OCI-LY7 (cell line): ENCODE measurements at regions not wholly inside any gene's neighbourhood (a gene's known extent, or its start where the extent isn't known, plus 50 kb on each side); places are given as distances from the start of the nearest gene placed in this dataset.

Experiments
- BruUV-seq: library from RNA; stranded (reverse); fragments of 400-500 nt; replicated peaks from 2 replicates; lab custom pipeline; 2021; lab: Mats Ljungman, UMichigan
- CTCF ChIA-PET: fragments of 300-600 bp; sonication (Branson Sonifier 250); formaldehyde crosslinking; loops from one replicate; lab custom pipeline; 2022; ENCODE audit warnings: antibody characterized with exemption; ENCODE audit not compliant: unreplicated experiment; lab: Charles Lee
- POLR2A ChIA-PET: fragments of 300-600 bp; sonication (Branson Sonifier 250); formaldehyde crosslinking; loops from one replicate; lab custom pipeline; 2022; ENCODE audit warnings: antibody characterized with exemption; lab: Charles Lee
- DNase-seq: peaks from one replicate; pipeline ENCODE4 v3.0.0-alpha.2; 2015; ENCODE audit warnings: low spot score
- H2AFZ ChIP-seq: fragments of 200-600 bp; sonication (generic), shearing (Covaris generic); 2 replicates; pipeline ENCODE4 v1.6.1; 2014; ENCODE audit warnings: mild to moderate bottlenecking, antibody characterized with exemption, low read length, moderate library complexity
- H3K27ac ChIP-seq: fragments of 200-600 bp; sonication (generic); 2 replicates; pipeline ENCODE4 v1.5.1; 2014; ENCODE audit warnings: mixed run types, low read depth, mild to moderate bottlenecking, moderate library complexity, low read length, inconsistent platforms; ENCODE audit not compliant: poor library complexity, severe bottlenecking
- H3K36me3 ChIP-seq: fragments of 200-600 bp; sonication (generic); 2 replicates; pipeline ENCODE4 v1.6.1; 2014; ENCODE audit warnings: mild to moderate bottlenecking, antibody characterized with exemption, low read length, moderate library complexity, mixed read lengths; ENCODE audit not compliant: insufficient read depth
- H3K4me1 ChIP-seq: fragments of 200-600 bp; sonication (generic); 2 replicates; pipeline ENCODE4 v1.5.1; 2014; ENCODE audit warnings: mild to moderate bottlenecking, low read length; ENCODE audit not compliant: insufficient read depth, poor library complexity, severe bottlenecking
- H3K4me2 ChIP-seq: fragments of 200-600 bp; sonication (generic); 2 replicates; pipeline ENCODE4 v1.6.1; 2014; ENCODE audit warnings: mild to moderate bottlenecking, low read length
- H3K4me3 ChIP-seq: fragments of 200-600 bp; sonication (generic); 2 replicates; pipeline ENCODE4 v1.5.1; 2014; ENCODE audit warnings: mild to moderate bottlenecking, low read depth, low read length; ENCODE audit not compliant: poor library complexity, severe bottlenecking
- H3K79me2 ChIP-seq: fragments of 200-600 bp; sonication (generic); 2 replicates; pipeline ENCODE4 v1.6.1; 2016; ENCODE audit warnings: low read depth, mild to moderate bottlenecking, low read length, moderate library complexity, mixed read lengths; ENCODE audit not compliant: insufficient read depth
- H3K9me2 ChIP-seq: fragments of 200-600 bp; sonication (generic); 2 replicates; pipeline ENCODE4 v1.6.1; 2016; ENCODE audit warnings: mild to moderate bottlenecking, low read length, mixed read lengths; ENCODE audit not compliant: insufficient read depth
- H3K9me3 ChIP-seq: fragments of 200-600 bp; sonication (generic); 2 replicates; pipeline ENCODE4 v1.6.1; 2014; ENCODE audit warnings: mild to moderate bottlenecking, mixed run types, low read length, mixed read lengths
- H4K20me1 ChIP-seq: fragments of 200-600 bp; sonication (generic); 2 replicates; pipeline ENCODE4 v1.6.1; 2014; ENCODE audit warnings: mild to moderate bottlenecking, antibody characterized with exemption, low read length, moderate library complexity, mixed read lengths; ENCODE audit not compliant: insufficient read depth
- EZH2phosphoT487 ChIP-seq: fragments of 200-600 bp; sonication (generic); IDR thresholded peaks from 2 replicates; pipeline ENCODE4 v1.6.1; 2018; ENCODE audit warnings: low read depth, borderline replicate concordance, mild to moderate bottlenecking, mixed run types, antibody characterized with exemption, low read length, moderate library complexity, mixed read lengths
- intact Hi-C: fragments of 100-400 bp; cut with micrococcal nuclease; formaldehyde crosslinking; loops from one replicate; pipeline ENCODE4 v1.10.0; 2022; ENCODE audit not compliant: unreplicated experiment
- TF ChIP-seq, protein P1 (sequence below): fragments of 200-600 bp; sonication (generic); conservative IDR thresholded peaks from 2 replicates; pipeline ENCODE4 v1.5.1; 2014; ENCODE audit warnings: mild to moderate bottlenecking, antibody characterized with exemption, low read length, moderate library complexity, mixed read lengths

DNA sequence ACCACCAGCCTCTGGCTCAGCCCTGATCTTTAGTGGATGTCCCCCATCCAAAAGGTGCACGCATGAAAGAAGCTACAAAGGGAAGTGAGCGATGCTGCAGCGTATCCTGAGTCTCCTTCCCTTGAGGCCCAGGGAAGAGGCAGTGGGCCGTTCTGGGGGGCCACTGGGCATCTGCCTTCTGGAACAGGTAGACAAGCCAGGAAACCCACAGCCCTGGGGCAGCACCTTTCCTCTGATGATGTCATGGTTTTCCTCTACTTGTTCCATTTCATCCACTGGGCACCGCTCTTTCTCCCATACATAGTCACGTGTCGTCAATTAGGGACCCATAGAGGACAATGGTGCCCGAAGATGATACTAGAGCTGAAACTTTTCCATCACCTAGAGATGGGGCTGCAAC is 194.0 kb upstream of the IRX1 start:
- CTCF ChIA-PET: no interaction called here
- no peak overlapping the region for H2AFZ ChIP-seq
- no peak overlapping the region for H3K27ac ChIP-seq
- POLR2A ChIA-PET: no interaction called here
- no peaks in the 10 kb centered on the region for H3K79me2 ChIP-seq
- no peak overlapping the region for H3K4me3 ChIP-seq
- TF ChIP-seq EZH2phosphoT487: no peak
- TF ChIP-seq, protein P1, sequence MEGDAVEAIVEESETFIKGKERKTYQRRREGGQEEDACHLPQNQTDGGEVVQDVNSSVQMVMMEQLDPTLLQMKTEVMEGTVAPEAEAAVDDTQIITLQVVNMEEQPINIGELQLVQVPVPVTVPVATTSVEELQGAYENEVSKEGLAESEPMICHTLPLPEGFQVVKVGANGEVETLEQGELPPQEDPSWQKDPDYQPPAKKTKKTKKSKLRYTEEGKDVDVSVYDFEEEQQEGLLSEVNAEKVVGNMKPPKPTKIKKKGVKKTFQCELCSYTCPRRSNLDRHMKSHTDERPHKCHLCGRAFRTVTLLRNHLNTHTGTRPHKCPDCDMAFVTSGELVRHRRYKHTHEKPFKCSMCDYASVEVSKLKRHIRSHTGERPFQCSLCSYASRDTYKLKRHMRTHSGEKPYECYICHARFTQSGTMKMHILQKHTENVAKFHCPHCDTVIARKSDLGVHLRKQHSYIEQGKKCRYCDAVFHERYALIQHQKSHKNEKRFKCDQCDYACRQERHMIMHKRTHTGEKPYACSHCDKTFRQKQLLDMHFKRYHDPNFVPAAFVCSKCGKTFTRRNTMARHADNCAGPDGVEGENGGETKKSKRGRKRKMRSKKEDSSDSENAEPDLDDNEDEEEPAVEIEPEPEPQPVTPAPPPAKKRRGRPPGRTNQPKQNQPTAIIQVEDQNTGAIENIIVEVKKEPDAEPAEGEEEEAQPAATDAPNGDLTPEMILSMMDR: no peak
- DNase-seq: no peak
- intact Hi-C loops: no loop called here
- no peaks in the 10 kb centered on the region for H3K9me3 ChIP-seq
- H4K20me1 ChIP-seq: no peaks in the 10 kb centered on the region
- H3K4me1 ChIP-seq: no peaks in the 10 kb centered on the region
- H3K9me2 ChIP-seq: no peaks in the 10 kb centered on the region
- BruUV-seq: no TSS peak
- no peaks in the 10 kb centered on the region for H3K36me3 ChIP-seq
- H3K4me2 ChIP-seq: no peak overlapping the region

DNA sequence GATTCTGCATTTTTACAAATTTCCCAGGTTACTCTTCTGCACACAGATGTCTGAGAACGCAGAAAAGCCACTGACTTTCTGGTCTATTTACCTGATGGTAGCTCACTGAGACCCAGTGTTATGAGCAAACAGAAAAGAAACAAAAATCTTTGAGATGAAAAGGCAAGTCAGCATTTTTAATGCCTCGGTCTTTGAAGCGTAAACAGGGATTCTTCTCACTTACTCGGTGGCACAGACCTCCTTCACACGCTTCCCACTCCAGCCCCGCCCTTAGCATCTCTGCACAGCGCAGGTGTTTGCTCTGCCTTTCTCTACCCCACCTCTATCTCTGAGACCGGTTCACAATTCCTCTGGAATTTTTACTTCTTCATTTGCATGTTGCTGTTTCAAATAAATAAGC is 195.0 kb upstream of the IRX1 start:
- ChIA-PET CTCF (no interaction called here), POLR2A (no interaction called here)
- Histone ChIP-seq H3K4me3 (no peak overlapping the region), H3K4me1 (no peaks in the 10 kb centered on the region), H3K79me2 (no peaks in the 10 kb centered on the region), H2AFZ (no peak overlapping the region), H3K27ac (no peak overlapping the region), H3K9me2 (no peaks in the 10 kb centered on the region), H3K36me3 (no peaks in the 10 kb centered on the region), H3K9me3 (no peaks in the 10 kb centered on the region), H3K4me2 (no peak overlapping the region), H4K20me1 (no peaks in the 10 kb centered on the region)
- intact Hi-C loops: no loop called here
- DNase-seq: no peak
- TF ChIP-seq EZH2phosphoT487: no peak
- TF ChIP-seq, protein P1: no peak
- no TSS peak for BruUV-seq

DNA sequence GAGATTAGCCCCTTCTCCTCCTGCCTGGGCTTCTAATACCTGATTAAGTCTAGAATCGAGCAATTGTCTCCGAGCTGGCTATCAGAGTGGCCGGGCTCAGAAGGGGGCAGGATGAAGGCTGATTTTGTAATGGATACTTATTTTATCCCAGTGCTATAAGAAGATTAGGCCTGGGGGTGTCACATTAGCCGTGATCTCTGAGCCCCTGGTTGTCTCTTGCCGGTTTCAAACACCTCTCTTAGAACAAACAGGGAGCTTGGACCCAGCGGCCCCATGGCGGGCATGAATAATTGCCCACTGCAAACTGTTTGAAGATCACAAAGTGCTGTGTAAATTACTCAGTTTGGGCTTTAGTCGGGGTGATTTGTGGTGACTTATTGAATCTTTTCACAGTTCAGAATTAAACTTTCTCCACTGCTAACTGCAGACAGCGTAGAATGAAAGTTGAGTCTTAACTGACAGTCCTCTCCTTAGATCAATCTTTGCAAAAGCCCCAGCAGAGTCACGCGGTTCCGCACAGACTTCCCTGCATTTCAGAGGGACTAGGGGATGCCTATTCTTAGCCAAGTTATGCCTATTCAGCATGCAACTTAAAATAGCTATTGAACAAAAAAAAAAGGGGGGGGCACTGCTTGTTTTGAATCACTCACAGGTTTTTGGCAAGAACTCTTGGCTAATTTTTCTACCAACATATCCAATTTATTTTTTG is 200.6 kb upstream of the IRX1 start:
- ChIA-PET CTCF (no interaction called here), POLR2A (no interaction called here)
- DNase-seq: no peak
- Histone ChIP-seq H3K9me3 (no peaks in the 10 kb centered on the region), H2AFZ (no peak overlapping the region), H3K79me2 (no peaks in the 10 kb centered on the region), H3K36me3 (no peaks in the 10 kb centered on the region), H3K4me2 (no peak overlapping the region), H3K9me2 (no peaks in the 10 kb centered on the region), H3K27ac (no peak overlapping the region), H3K4me1 (no peaks in the 10 kb centered on the region), H3K4me3 (no peak overlapping the region), H4K20me1 (no peaks in the 10 kb centered on the region)
- TF ChIP-seq, protein P1: no peak
- no peak for TF ChIP-seq EZH2phosphoT487
- intact Hi-C loops: no loop called here
- no TSS peak for BruUV-seq
